Mononuclear cell (primary cell): ENCODE measurements at regions not wholly inside any gene's neighbourhood (a gene's known extent, or its start where the extent isn't known, plus 50 kb on each side); places are given as distances from the start of the nearest gene placed in this dataset.
"Not testable (repeated sequence)": the region's sequence is repeated elsewhere in the genome, so short reads cannot be mapped to it uniquely, and the experiment has no call there.

Source experiments
- H3K27me3 ChIP-seq: 2 replicates; pipeline ENCODE4 v1.6.0; 2011; ENCODE audit warnings: low read length, control low read depth; ENCODE audit not compliant: insufficient read depth
- H3K4me1 ChIP-seq: 2 replicates; pipeline ENCODE4 v1.5.1; 2011; ENCODE audit warnings: mild to moderate bottlenecking, low read length, control low read depth; ENCODE audit not compliant: insufficient read depth
- H3K4me3 ChIP-seq: 2 replicates; pipeline ENCODE4 v1.5.1; 2011; ENCODE audit warnings: mild to moderate bottlenecking, low read length, moderate library complexity
- H3K9me3 ChIP-seq: 2 replicates; pipeline ENCODE4 v1.5.1; 2011; ENCODE audit warnings: low read depth, mild to moderate bottlenecking, control low read depth, low read length

DNA sequence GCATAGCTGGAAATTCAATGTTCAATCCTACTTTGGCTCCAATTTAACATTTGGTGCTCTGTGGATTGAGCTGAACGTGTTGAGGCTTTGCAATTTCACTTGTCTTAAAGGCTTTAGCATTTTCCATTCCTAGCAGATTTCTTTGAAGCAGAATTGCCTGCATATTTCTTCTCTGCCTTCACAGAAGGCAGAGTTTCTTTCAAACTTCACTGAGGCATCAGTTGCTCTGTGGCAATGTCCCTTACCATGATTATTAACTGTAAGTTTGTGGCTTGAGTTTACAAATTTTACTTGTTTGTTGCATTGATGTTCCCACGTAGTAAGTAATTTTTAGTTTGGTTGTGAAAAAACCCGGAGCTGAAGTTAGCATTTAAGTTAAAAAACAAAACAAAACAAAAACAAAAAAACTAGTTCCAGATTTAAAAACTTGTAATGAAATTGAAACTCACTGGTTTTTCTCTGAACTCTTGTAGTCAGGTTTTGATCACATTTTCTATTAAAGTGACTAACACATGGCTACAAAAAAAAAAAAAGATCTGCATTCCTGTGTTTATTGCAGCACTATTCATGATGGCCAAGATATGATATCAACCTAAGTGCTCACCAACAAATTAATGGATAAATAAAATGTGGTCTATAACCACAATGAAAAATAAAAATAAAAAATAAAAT, 55.2 kb upstream of the UXS1 start:
- H3K9me3 ChIP-seq, H3K4me1 ChIP-seq, H3K4me3 ChIP-seq, H3K27me3 ChIP-seq: not testable (repeated sequence)

DNA sequence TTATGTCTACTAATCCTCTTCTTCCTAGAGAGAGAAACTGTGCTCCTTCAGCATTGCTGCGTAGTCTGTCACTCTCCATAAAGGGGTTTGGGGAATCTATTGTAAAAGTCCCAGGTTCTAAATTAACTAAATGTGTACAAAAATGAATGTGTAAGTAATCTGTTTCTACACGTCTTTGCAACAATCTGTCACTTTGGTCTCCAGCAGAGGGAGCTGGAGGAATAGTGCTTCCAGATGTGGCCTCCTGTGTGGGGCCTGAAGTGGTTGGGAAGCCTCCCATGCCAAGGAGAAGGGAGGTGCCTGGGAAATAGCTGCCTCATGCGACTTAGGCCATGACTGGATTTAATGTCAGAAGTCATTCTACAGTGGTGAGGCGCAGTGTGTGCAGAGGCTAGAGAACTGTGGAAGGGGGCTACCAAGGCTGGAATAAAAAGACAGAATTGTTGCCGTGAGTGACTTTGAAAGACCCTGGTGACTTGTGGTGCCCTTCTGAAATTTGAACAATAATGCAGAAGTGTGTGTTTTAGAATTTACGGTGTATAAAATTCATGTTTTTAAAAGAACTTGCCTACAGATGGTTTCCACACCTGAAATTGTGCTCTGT, 54.5 kb upstream of the UXS1 start:
- not testable (repeated sequence) for H3K4me1 ChIP-seq, H3K9me3 ChIP-seq, H3K27me3 ChIP-seq, H3K4me3 ChIP-seq
